Neural cell (in vitro differentiated cells): ENCODE measurements at regions not wholly inside any gene's neighbourhood (a gene's known extent, or its start where the extent isn't known, plus 50 kb on each side); places are given as distances from the start of the nearest gene placed in this dataset.

Source experiments
- POLR2AphosphoS5 ChIP-seq: IDR thresholded peaks from 2 replicates; pipeline ENCODE4 v1.6.1; 2012
- REST ChIP-seq: IDR thresholded peaks from 2 replicates; pipeline ENCODE4 v1.6.1; 2012; ENCODE audit warnings: borderline replicate concordance
- SMC3 ChIP-seq: fragments of 450-650 bp; conservative IDR thresholded peaks from 2 replicates; pipeline ENCODE4 v1.6.1; 2014; ENCODE audit warnings: antibody characterized with exemption, mild to moderate bottlenecking, moderate library complexity; ENCODE audit not compliant: poor library complexity
- TAF1 ChIP-seq: IDR thresholded peaks from 2 replicates; pipeline ENCODE4 v1.6.1; 2012; ENCODE audit warnings: low read depth
- TF ChIP-seq, protein P1 (sequence below): fragments of 450-650 bp; IDR thresholded peaks from 2 replicates; pipeline ENCODE4 v1.5.1; 2014; ENCODE audit warnings: antibody characterized with exemption, mild to moderate bottlenecking, moderate library complexity; ENCODE audit not compliant: poor library complexity, severe bottlenecking

DNA sequence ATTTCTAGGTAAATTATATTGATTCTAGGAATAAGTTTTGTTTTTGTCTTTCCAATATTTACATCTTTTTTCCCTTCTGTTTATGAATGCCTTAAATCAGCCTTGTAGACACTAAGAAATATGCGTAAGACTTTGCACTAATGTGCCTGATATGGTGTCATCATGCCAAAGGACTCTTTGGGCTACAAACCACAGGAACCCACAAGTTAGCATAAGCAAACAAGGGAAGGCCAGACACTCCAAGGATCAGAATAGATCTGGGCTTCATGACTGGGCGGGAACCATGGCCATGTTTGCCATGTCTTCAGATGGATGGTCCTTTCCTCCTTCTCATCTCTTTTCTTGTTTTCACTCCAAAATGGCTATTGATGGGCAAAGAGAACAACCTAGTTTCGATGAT lies 242.2 kb upstream of the CHRNA7 start:
- TF ChIP-seq REST (no peak), POLR2AphosphoS5 (no peak), TAF1 (no peak), SMC3 (no peak)
- TF ChIP-seq, protein P1, sequence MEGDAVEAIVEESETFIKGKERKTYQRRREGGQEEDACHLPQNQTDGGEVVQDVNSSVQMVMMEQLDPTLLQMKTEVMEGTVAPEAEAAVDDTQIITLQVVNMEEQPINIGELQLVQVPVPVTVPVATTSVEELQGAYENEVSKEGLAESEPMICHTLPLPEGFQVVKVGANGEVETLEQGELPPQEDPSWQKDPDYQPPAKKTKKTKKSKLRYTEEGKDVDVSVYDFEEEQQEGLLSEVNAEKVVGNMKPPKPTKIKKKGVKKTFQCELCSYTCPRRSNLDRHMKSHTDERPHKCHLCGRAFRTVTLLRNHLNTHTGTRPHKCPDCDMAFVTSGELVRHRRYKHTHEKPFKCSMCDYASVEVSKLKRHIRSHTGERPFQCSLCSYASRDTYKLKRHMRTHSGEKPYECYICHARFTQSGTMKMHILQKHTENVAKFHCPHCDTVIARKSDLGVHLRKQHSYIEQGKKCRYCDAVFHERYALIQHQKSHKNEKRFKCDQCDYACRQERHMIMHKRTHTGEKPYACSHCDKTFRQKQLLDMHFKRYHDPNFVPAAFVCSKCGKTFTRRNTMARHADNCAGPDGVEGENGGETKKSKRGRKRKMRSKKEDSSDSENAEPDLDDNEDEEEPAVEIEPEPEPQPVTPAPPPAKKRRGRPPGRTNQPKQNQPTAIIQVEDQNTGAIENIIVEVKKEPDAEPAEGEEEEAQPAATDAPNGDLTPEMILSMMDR: no peak
